B cell (primary cell): ENCODE measurements at regions not wholly inside any gene's neighbourhood (a gene's known extent, or its start where the extent isn't known, plus 50 kb on each side); places are given as distances from the start of the nearest gene placed in this dataset.

Experiments used
- ATAC-seq: fragments of 200-7000 bp; cut with Tn5 transposase; one replicate; pipeline ENCODE4 v1.10.0; 2021; ENCODE audit warnings: low read depth, mild to moderate bottlenecking, moderate number of reproducible peaks, moderate library complexity
- CTCF ChIA-PET: fragments of 350-600 bp; sonication (Branson Sonifier 250); formaldehyde crosslinking; loops from one replicate; lab custom pipeline; 2021; ENCODE audit warnings: antibody characterized with exemption, inconsistent platforms; lab: Charles Lee
- POLR2A ChIA-PET: fragments of 350-600 bp; sonication (Branson Sonifier 250); formaldehyde crosslinking; loops from one replicate; lab custom pipeline; 2021; ENCODE audit warnings: antibody characterized with exemption; lab: Charles Lee
- DNase-seq: peaks from one replicate; pipeline ENCODE4 v3.0.0; 2013
- H2AFZ ChIP-seq: 2 replicates; pipeline ENCODE4 v1.6.1; 2012; ENCODE audit warnings: mild to moderate bottlenecking, low read depth, low read length; ENCODE audit not compliant: insufficient read depth, poor library complexity, severe bottlenecking
- H3K27ac ChIP-seq, 2 donors: 1 replicate in 1 of 2; 2 replicates in 1 of 2; pipeline ENCODE4 v1.5.1; 2012 to 2013; ENCODE audit warnings: low read length in 2 of 2, mild to moderate bottlenecking in 2 of 2, moderate library complexity in 1 of 2
- H3K27me3 ChIP-seq, 4 experiments: fragments of 200-600 bp in 1 of 4; sonication (generic) in 1 of 4; replicated peaks in 1 of 4; 1 replicate in 2 of 4; 2 replicates in 2 of 4; pipeline versions ENCODE4 v1.6.1 to v1.7.0; 2013 to 2016; ENCODE audit warnings: low read length in 3 of 4, mild to moderate bottlenecking in 2 of 4, mixed read lengths in 1 of 4, moderate library complexity in 1 of 4; ENCODE audit not compliant: insufficient read depth in 4 of 4, control insufficient read depth in 3 of 4; ENCODE audit errors: control extremely low read depth in 1 of 4
- H3K36me3 ChIP-seq, 2 experiments: replicated peaks in 1 of 2; 1 replicate in 1 of 2; 2 replicates in 1 of 2; pipeline versions ENCODE4 v1.6.1 to v1.7.1; 2013; ENCODE audit warnings: low read length in 1 of 2; ENCODE audit not compliant: insufficient read depth in 2 of 2, control insufficient read depth in 1 of 2; ENCODE audit errors: control extremely low read depth in 1 of 2, extremely low read depth in 1 of 2
- H3K4me1 ChIP-seq, 2 donors: fragments of 200-600 bp in 1 of 2; sonication (generic) in 1 of 2; 1 replicate in 1 of 2; 2 replicates in 1 of 2; pipeline versions ENCODE4 v1.5.1 to v1.6.1; 2013 to 2017; ENCODE audit warnings: low read length in 2 of 2; ENCODE audit not compliant: control insufficient read depth in 2 of 2, insufficient read depth in 2 of 2
- H3K4me2 ChIP-seq: replicated peaks from 2 replicates; pipeline ENCODE3; 2012; ENCODE audit warnings: mild to moderate bottlenecking, low read depth, low read length; ENCODE audit not compliant: poor library complexity, severe bottlenecking
- H3K4me3 ChIP-seq, 5 experiments: fragments of 200-600 bp in 1 of 5; sonication (generic) in 1 of 5; 1 replicate in 3 of 5; 2 replicates in 2 of 5; pipeline versions ENCODE4 v1.5.1 to v1.7.0; 2011 to 2016; ENCODE audit warnings: low read length in 4 of 5, mild to moderate bottlenecking in 4 of 5, low read depth in 2 of 5, control low read depth in 1 of 5, moderate library complexity in 1 of 5; ENCODE audit not compliant: insufficient read depth in 1 of 5; ENCODE audit errors: control extremely low read depth in 1 of 5, extremely low read depth in 1 of 5
- H3K79me2 ChIP-seq: fragments of 200-600 bp; sonication (generic); one replicate; pipeline ENCODE4 v1.6.0; 2016; ENCODE audit warnings: low read length; ENCODE audit not compliant: control insufficient read depth, insufficient read depth
- H3K9ac ChIP-seq: fragments of 200-600 bp; sonication (generic); 2 replicates; pipeline ENCODE4 v1.6.1; 2017; ENCODE audit warnings: mild to moderate bottlenecking, low read length, moderate library complexity
- H3K9me3 ChIP-seq, 3 donors: one replicate each; pipeline versions ENCODE4 v1.6.1 to v1.7.1; 2013; ENCODE audit warnings: low read length in 2 of 3; ENCODE audit not compliant: control insufficient read depth in 2 of 3, insufficient read depth in 1 of 3; ENCODE audit errors: control extremely low read depth in 1 of 3
- H4K20me1 ChIP-seq: 2 replicates; pipeline ENCODE4 v1.6.0; 2012; ENCODE audit warnings: mild to moderate bottlenecking, low read length; ENCODE audit not compliant: insufficient read depth, control insufficient read depth, poor library complexity, severe bottlenecking
- H3K27ac Mint-ChIP-seq: one replicate; pipeline ENCODE4 v1.8.0; 2021; ENCODE audit warnings: mixed read lengths
- H3K27me3 Mint-ChIP-seq: one replicate; pipeline ENCODE4 v1.8.0; 2021; ENCODE audit warnings: mixed read lengths
- H3K4me1 Mint-ChIP-seq: one replicate; pipeline ENCODE4 v1.8.0; 2021; ENCODE audit warnings: mixed read lengths
- H3K4me3 Mint-ChIP-seq: one replicate; pipeline ENCODE4 v1.8.0; 2021; ENCODE audit warnings: mixed read lengths
- H3K9me3 Mint-ChIP-seq: one replicate; pipeline ENCODE4 v1.8.0; 2022; ENCODE audit warnings: mixed read lengths; ENCODE audit not compliant: insufficient read depth
- CTCF ChIP-seq: fragments of 200-600 bp; IDR thresholded peaks from one replicate; pipeline ENCODE4 v1.8.0; 2022; ENCODE audit warnings: antibody characterized with exemption, mild to moderate bottlenecking
- EZH2 ChIP-seq: IDR thresholded peaks from 2 replicates; pipeline ENCODE4 v1.6.1; 2012; ENCODE audit warnings: borderline replicate concordance, low read depth, mild to moderate bottlenecking, moderate library complexity, low read length; ENCODE audit not compliant: insufficient read depth, poor library complexity, severe bottlenecking
- WGBS: methylation state at CpG from one replicate; pipeline ENCODE4 v1.1.5; 2013; ENCODE audit warnings: missing lambda C conversion rate; ENCODE audit not compliant: insufficient coverage; 5-methylcytosine and 5-hydroxymethylcytosine counted together
- intact Hi-C: fragments of 100-400 bp; cut with micrococcal nuclease; formaldehyde crosslinking; loops from one replicate; pipeline ENCODE4 v1.10.0; 2022

- WGBS: no CpG with 5 or more reads among the region's 3 CpGs
- no peak overlapping the region for H3K27ac Mint-ChIP-seq
- Histone ChIP-seq H3K9me3 (no peaks in the 10 kb centered on the region), H3K9ac (no peak overlapping the region), H3K4me3 (no peak overlapping the region), H4K20me1 (no peaks in the 10 kb centered on the region), H2AFZ (no peak overlapping the region), H3K27me3 (no peaks in the 10 kb centered on the region), H3K4me2 (no peak overlapping the region), H3K4me1 (no peaks in the 10 kb centered on the region), H3K36me3 (no peaks in the 10 kb centered on the region), H3K79me2 (no peaks in the 10 kb centered on the region), H3K27ac (no peak overlapping the region)
- H3K9me3 Mint-ChIP-seq: peaks cover 9% of the 10 kb centered on the region
- H3K4me3 Mint-ChIP-seq: no peak overlapping the region
- ChIA-PET POLR2A (no interaction called here), CTCF (no interaction called here)
- DNase-seq (no peak), ATAC-seq (no peak)
- intact Hi-C loops: no loop called here
- TF ChIP-seq CTCF (no peak), EZH2 (no peak)
- H3K4me1 Mint-ChIP-seq: no peaks in the 10 kb centered on the region
- H3K27me3 Mint-ChIP-seq: no peaks in the 10 kb centered on the region
Measured at GRCh38 chr13:70694996-70695715, 586.9 kb upstream of the KLHL1 start.

- ChIA-PET CTCF (no interaction called here), POLR2A (no interaction called here)
- DNase-seq (no peak), ATAC-seq (no peak)
- Histone ChIP-seq H3K4me1 (no peaks in the 10 kb centered on the region), H3K36me3 (no peaks in the 10 kb centered on the region), H3K9me3 (peaks cover 0 to 7% (median 0%) of the 10 kb centered on the region in 3 donors), H3K27ac (no peak overlapping the region), H3K79me2 (no peaks in the 10 kb centered on the region), H3K4me3 (no peak overlapping the region), H2AFZ (no peak overlapping the region), H4K20me1 (no peaks in the 10 kb centered on the region), H3K9ac (no peak overlapping the region), H3K27me3 (no peaks in the 10 kb centered on the region), H3K4me2 (no peak overlapping the region)
- Mint-ChIP-seq H3K9me3 (peaks cover 4% of the 10 kb centered on the region), H3K4me1 (no peaks in the 10 kb centered on the region), H3K27ac (no peak overlapping the region), H3K27me3 (no peaks in the 10 kb centered on the region), H3K4me3 (no peak overlapping the region)
- intact Hi-C loops: no loop called here
- TF ChIP-seq EZH2 (no peak), CTCF (no peak)
Measured at GRCh38 chr13:70668983-70669382, 560.7 kb upstream of the KLHL1 start.
